Colonic mucosa (tissue), 4 donors: ENCODE measurements at regions not wholly inside any gene's neighbourhood (a gene's known extent, or its start where the extent isn't known, plus 50 kb on each side); places are given as distances from the start of the nearest gene placed in this dataset.

Source experiments
- DNase-seq: peaks from one replicate; pipeline ENCODE4 v3.0.0-alpha.2; 2020
- H3K27ac ChIP-seq: fragments of 200-600 bp; one replicate; pipeline ENCODE4 v1.8.0; 2021
- H3K27me3 ChIP-seq: fragments of 200-600 bp; one replicate; pipeline ENCODE4 v1.8.0; 2021
- H3K36me3 ChIP-seq: fragments of 200-600 bp; one replicate; pipeline ENCODE4 v1.8.0; 2021
- H3K4me1 ChIP-seq: fragments of 200-600 bp; one replicate; pipeline ENCODE4 v1.8.0; 2021; ENCODE audit warnings: mild to moderate bottlenecking
- H3K4me3 ChIP-seq: fragments of 200-600 bp; one replicate; pipeline ENCODE4 v1.8.0; 2021
- H3K9ac ChIP-seq, 2 donors: one replicate each; pipeline ENCODE4 v1.7.0; 2013; ENCODE audit warnings: control low read depth in 2 of 2, low read depth in 2 of 2, low read length in 2 of 2
- H3K9me3 ChIP-seq: fragments of 200-600 bp; one replicate; pipeline ENCODE4 v1.8.0; 2021
- CTCF ChIP-seq: fragments of 200-600 bp; IDR thresholded peaks from one replicate; pipeline ENCODE4 v1.8.0; 2022; ENCODE audit warnings: antibody characterized with exemption, mild to moderate bottlenecking
- intact Hi-C: fragments of 100-400 bp; cut with DNase I; formaldehyde crosslinking; loops from one replicate; pipeline ENCODE4 v1.14.1; 2022
- donor health status: healthy.
- donor health status: DM: no; HTN: no; CAD: no.
- donor health status: DM: no; HTN: no; CAD: no.

GRCh38 chr19:56947206-56947605 is 106.7 kb upstream of the PEG3 start:
- no peak overlapping the region for H3K4me3 ChIP-seq
- H3K27ac ChIP-seq: no peak overlapping the region
- no peak overlapping the region for H3K9ac ChIP-seq
- DNase-seq: no peak
- no peaks in the 10 kb centered on the region for H3K36me3 ChIP-seq
- no peak for TF ChIP-seq CTCF
- intact Hi-C loops: no loop called here
- H3K27me3 ChIP-seq: no peaks in the 10 kb centered on the region
- H3K9me3 ChIP-seq: peaks cover 2% of the 10 kb centered on the region
- H3K4me1 ChIP-seq: no peaks in the 10 kb centered on the region

GRCh38 chr19:56949626-56950025 is 109.1 kb upstream of the PEG3 start:
- no peaks in the 10 kb centered on the region for H3K27me3 ChIP-seq
- intact Hi-C loops: no loop called here

GRCh38 chr19:56951672-56952071 is 111.1 kb upstream of the PEG3 start:
- TF ChIP-seq CTCF: no peak
- H3K4me3 ChIP-seq: no peak overlapping the region
- H3K9me3 ChIP-seq: peaks cover 2% of the 10 kb centered on the region
- H3K27me3 ChIP-seq: no peaks in the 10 kb centered on the region
- no peak for DNase-seq
- no peaks in the 10 kb centered on the region for H3K4me1 ChIP-seq
- H3K9ac ChIP-seq: no peak overlapping the region
- no peak overlapping the region for H3K27ac ChIP-seq
- no peaks in the 10 kb centered on the region for H3K36me3 ChIP-seq
- intact Hi-C loops: no loop called here

More at GRCh38 chr19:56949626-56950025, 109.1 kb upstream of the PEG3 start:
- no peak for DNase-seq
- Histone ChIP-seq H3K9ac (no peak overlapping the region), H3K4me1 (no peaks in the 10 kb centered on the region), H3K27ac (no peak overlapping the region), H3K9me3 (peaks cover 2% of the 10 kb centered on the region), H3K4me3 (no peak overlapping the region), H3K36me3 (no peaks in the 10 kb centered on the region)
- no peak for TF ChIP-seq CTCF

DNA sequence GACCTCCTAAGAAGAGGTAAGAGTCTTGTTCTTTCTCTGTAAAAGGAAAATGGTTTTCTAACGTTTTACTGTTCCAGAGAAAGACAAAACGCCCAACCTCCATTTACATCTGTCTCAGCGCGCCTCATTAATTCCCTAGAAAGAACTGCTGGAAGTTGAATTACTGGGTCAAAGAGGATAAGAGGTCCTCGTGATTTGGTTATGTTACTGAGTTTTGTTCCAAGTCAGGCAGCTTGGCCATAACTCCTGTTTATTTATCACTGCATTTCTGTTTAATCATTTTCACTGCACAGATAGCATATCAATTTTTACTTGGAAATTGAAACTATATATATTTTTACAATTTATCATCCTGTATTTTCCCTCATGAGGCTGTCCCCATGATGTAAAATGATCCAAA is 112.9 kb upstream of the PEG3 start:
- no peak for DNase-seq
- intact Hi-C loops: no loop called here
- Histone ChIP-seq H3K4me1 (no peaks in the 10 kb centered on the region), H3K27me3 (no peaks in the 10 kb centered on the region), H3K4me3 (no peak overlapping the region), H3K27ac (no peak overlapping the region), H3K9ac (no peak overlapping the region), H3K36me3 (no peaks in the 10 kb centered on the region), H3K9me3 (peaks cover 2% of the 10 kb centered on the region)
- TF ChIP-seq CTCF: no peak

DNA sequence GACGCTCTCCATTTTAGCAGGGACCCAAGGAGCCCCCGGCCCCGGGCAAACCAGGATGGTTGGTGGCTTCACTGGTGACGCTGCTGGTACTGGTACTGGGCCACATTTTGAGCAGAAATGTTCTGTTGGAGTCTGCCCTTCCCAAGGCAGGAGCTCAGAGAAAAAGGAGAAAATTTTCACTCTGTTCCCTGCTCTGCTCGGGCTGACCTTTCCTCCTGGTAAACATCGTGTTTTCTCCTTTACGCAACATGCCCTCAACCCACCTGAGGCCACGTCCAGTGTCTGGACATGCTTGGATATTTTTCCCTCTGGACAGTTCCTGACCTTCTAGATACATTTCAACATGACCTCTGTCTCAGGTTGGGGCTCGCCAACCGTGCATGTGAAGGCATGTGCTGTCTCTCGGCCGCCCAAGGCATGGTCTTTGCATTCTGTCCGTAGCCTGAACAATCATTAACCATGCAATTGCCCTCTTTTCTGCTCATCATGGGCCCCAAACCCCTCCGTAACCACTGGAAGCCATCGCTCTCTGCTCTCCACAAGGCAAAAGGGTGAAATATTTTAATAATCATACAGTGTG is 115.2 kb upstream of the PEG3 start:
- Histone ChIP-seq H3K9ac (no peak overlapping the region), H3K27ac (no peak overlapping the region), H3K4me3 (no peak overlapping the region), H3K27me3 (no peaks in the 10 kb centered on the region), H3K9me3 (peaks cover 2% of the 10 kb centered on the region), H3K4me1 (no peaks in the 10 kb centered on the region), H3K36me3 (no peaks in the 10 kb centered on the region)
- DNase-seq: no peak
- intact Hi-C loops: no loop called here
- TF ChIP-seq CTCF: no peak
